IPS DF 4.7 (cell line): ENCODE measurements at regions not wholly inside any gene's neighbourhood (a gene's known extent, or its start where the extent isn't known, plus 50 kb on each side); places are given as distances from the start of the nearest gene placed in this dataset.
"Not testable (repeated sequence)": the region's sequence is repeated elsewhere in the genome, so short reads cannot be mapped to it uniquely, and the experiment has no call there.

ENCODE experiments used
- DNase-seq: peaks from one replicate; pipeline ENCODE4 v3.0.0-alpha.2; 2013; ENCODE audit warnings: low spot score; ENCODE audit errors: extremely low read depth

DNA sequence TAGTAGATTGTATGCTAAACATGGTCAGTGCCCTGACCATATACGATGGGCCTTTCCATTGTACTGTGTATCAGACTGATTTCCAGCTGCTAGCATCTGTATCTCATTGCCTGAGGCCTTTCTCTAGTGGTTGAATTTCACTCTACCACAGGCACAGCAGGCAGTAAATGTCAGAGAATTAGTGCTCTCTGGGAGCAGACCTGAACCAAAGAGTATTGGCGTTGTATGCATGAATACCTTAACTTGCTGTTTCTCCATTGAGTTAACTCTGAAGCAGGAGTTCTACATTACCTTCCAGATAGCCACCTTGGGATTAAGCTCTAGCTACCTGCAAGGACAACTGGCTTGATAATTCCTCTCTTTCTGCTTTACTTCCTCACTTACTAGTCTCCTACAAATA is 439.2 kb upstream of the EPHA3 start:
- no peak for DNase-seq

DNA sequence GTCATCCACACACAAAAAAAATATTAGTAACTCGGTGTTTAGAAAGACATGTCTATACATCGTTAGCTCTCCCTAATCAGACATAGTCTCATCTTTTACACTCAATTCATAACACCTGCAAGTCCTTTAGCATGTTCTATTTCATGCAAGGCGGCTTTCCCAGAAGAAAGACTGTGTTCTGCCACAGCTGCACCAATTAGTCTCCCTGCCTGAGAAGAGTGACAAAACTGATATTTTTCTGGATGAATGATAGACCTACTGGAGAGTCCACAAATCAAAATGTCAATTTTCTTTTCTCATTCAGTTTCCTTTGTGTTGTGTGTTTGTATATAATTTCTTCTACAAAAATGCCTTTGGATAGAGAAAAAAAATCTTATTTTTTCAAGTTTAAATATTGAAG is 435.8 kb upstream of the EPHA3 start:
- DNase-seq: no peak

DNA sequence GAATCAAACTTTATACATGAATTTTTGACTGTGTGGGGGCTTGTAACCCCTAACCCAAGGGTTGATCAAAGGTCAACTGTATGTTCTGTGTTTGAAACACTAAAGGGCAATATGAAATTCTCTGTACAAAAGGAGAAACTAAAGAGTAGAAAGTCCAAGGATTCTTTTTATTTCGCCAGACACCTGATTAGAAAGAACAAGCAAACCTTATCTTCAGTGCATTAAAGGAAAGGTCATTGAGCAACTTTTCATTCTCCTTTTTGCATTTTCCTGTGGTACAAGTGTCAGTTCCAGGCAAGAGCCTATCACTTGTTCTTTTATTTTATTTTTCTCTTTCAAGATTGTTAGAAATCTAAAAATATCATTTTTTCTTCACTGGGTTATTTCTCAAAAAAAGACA is 430.1 kb upstream of the EPHA3 start:
- no peak for DNase-seq

DNA sequence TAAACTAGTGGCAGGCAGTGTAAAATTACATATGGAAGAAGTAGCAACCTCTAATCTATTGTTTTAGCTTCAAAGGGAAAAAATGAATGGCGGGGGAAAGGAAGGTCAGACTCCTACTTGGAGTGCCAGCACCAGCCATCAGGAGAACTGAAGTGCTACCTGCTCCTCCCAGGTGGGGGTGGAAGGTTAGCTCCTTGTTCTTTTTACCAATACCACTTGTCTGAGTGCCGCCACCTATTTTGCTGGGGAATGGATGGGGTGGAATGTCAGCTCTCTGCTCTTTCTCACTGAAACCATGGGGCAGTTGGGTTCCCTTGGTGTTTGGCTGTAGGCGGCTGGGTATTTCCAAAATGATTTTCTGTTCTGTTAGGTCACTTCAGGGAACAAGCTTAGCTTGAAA is 428.7 kb upstream of the EPHA3 start:
- no peak for DNase-seq

DNA sequence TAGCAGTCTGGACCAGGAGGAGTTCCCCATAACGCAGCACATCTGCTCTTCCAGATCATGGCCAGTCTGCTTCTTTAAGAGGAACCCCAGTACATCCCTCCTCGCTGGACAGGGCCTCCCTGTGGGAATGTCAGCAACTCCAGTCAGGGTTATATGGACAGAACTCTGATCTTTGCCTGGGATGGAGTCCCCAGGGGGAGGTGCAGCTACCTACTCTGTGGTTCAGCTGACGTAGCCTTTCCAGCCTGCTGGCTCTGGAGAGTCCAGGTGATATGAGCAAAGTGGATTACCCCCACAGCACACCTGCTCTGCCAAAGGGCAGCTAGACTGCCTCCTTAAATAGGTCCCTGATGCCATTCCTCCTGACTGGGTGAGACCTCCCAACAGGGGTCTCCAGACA is 417.1 kb upstream of the EPHA3 start:
- DNase-seq: no peak

DNA sequence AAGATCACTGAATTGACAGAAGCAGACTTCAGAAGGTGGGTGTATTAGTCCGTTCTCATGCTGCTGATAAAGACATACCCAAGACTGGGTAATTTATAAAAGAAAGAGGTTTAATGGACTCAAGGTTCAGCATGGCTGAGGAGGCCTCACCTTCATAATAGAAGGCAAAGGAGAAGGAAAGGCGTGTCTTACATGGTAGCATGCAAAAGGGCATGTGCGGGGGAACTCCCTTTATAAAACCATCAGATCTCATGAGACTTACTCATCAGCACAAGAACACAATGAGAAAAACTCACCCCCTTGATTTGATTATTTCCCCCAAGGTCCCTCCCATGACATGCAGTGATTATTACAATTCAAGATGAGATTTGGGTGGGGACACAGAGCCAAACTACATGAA is 416.3 kb upstream of the EPHA3 start:
- no peak for DNase-seq

DNA sequence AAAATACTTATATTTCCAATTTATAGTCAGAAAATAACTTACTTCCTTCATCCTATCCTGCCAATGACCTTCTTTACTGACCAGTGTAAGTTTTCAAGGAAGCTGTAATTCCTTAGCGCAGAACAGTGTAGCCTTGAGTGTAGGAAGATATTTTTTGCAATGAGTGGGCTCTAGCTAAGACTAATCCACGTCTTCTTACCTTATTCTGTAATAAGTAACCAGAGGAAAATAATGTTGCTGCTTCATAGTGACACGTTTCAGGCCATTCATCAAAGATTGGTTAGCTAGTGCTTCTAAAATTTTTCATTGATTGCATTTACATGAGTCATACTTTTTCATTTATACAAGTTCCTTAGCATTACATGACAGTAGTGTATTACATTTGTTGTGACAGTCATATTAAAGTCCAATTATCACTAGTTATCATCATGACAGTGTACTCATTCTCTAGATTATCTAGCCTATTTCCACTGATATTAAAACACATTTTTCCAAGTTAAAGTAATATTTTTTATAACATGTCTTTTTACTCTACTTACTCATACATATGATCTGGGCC is 403.8 kb upstream of the EPHA3 start:
- DNase-seq: no peak

DNA sequence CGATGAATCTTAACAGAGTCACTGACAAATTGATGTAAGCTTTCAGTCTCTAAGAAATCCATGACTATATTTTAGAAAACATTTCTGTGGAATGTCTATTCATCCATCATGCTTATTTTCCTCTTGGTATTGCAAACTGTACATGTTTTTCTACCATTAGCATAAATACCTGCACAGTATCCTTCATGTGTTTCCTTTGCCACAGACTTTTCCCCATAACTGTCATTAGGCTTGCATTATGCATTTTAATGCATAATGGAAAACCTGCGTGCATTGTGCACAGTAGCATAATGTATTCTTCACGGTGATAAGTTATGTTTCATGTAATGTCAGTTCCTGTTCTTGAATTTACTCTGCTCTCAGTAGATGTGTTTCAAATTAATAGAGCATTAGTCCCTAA is 403.1 kb upstream of the EPHA3 start:
- no peak for DNase-seq

DNA sequence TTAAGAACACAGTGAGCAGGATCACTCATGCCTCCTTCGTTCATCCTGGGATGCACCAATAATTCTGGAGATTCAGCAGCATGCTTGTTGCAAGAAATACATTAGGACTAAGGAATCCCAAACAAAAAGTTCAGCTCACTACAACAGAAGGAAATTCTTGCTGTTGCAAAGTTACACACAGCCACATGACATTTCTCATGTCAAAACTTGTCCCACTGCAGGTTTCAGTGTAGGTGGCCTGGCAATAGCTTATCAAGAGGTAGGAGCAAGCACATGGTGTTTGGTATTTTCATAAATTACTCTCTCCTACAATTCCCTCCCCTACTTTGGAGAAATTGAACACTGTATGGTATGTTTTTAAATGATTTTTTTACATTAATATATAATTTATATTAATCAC is 399.6 kb upstream of the EPHA3 start:
- DNase-seq: no peak

DNA sequence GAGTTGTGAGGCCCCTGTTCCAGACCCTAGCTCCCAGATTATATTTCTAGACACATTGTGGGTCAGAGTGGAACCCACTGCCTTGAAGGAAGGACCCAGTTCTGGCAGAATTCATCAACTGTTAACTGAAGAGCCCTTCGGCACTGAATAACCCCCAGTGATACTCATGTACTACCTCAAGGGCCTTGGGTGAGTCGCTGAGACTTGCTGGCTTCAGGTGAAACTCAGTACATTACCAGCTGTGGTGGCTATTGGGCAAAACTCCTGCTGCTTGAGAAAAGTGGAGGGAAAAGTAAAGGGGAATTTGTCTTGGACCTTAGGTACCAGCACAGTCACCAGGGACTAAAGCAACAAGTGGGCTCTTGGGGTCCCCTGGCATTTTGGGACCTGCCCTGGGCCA is 394.9 kb upstream of the EPHA3 start:
- no peak for DNase-seq

DNA sequence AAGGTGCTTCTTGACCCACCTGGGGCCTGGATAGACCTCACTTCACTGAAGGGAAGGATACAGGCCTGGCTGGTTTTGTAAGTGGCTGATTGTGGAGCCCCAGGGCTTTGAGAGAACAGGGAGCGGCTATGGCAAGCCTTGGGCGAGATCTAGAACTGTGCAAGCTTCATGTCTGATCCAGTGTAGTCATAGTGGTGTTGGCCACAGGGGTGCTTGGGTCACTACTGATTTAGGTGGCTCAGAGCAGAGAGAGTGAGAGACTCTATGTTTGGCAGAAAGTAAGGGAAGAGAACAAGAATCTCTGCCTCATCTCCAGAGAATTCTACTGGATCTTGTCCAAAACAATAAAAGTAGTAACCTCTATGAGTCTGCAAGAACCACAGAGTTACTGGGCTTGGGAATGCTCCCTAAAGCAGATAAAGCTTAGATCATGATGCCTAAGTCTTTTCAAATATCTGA is 394.2 kb upstream of the EPHA3 start:
- no peak for DNase-seq

DNA sequence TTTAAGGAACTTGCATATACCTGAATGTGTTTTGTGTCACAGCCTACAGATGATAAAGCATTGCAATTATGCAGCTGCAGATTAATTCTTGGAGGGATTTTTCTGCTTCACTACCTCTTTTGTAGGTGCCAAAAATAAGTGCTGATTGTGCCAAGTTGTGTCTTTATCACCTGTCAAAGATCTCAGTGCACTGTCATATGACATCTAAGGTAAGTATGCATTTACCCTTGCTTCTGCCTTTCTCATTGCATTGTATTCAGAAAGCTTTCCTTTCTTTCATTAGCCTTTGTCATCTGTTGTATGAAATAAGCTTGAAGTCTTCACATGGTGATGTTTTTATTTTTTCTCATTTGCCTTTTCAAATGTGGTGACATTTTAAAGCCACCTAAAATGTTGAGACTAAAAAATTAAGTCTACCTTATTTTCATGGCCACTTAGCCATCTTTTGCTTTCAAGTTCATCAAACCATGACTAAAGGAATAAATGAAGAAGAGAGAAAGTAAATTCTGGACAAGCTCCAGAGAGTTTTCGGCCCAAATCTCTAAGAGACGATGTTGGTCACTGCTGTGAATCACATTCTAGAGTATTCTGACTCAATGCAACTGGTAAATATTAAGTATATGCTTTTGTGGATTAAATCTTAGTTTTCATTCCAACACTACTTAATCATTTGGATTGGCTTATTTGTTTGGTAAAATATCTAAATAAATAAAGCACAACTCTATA is 381.8 kb upstream of the EPHA3 start:
- DNase-seq: no peak

DNA sequence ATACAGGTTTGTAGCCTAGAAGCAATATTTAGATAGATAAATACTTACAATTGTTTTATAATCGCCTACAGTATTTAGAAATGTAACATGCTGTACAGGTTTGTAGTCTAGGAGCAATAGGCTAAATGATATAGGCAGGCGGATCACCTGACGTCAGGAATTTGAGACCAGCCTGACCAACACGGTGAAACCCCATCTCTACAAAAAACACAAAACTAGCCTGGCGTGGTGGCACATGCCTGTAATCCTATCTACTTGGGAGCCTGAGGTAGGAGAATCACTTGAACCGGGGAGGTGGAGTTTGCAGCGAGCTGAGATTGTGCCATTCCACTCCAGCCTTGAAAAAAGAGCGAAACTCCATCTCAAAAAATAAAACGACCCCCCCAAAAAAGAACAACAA is 375.2 kb upstream of the EPHA3 start:
- no peak for DNase-seq

DNA sequence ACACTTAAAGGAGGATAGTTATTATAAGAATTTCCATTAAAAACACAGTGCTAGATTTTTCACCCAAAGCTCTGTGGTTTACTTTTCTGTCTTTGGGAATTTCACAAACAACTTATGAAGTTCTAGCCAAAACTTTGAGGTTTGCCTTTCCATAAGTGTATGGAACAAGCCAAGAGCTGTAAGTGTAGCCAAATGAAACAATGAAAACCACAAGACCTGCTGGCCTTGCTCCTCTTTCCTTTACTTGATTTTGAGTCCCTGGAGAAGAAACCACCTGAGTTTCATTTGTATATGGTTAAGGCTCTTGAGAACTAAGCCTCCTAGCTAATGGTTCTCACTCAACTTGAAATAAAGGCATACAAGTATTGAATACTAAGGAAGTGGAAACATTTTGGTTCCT is 365.3 kb upstream of the EPHA3 start:
- DNase-seq: no peak

DNA sequence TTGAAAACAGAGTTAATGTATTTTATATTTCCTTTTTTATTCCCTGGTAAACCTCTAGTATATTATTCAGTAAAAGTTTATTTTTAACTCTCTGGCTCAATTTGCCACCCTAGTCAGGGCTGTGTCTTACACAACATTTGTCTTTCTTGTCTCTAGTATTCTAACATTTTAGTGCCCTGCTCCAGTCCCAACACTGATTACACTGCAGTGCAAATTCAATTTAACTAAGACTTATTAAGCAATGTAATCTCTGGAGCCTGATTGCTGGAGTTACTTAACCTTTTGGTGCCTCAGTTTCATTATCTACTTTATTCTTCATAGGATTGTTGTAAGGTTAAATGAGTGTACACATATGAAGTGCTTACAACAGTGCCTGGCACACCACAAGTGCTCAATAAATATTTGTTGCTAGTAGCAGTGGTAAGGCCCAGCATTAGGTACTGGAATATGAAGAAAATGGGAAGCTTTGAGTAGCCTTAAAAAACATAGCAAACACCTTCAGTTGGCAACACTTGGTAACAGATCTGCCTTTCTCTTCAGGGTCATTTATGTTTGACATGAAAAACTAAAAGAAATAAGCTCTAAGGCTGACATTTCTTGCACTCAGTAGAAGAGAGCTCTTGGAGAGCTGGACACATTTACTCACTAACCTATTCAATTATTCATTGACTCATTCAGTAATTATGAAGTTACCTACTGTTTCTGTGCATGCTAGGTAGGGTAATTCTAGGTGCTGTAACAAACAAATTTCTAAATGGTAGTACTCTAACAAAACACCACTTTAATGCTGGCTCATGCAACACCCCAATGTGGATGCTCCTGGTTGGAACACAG is 364.5 kb upstream of the EPHA3 start:
- DNase-seq: no peak

DNA sequence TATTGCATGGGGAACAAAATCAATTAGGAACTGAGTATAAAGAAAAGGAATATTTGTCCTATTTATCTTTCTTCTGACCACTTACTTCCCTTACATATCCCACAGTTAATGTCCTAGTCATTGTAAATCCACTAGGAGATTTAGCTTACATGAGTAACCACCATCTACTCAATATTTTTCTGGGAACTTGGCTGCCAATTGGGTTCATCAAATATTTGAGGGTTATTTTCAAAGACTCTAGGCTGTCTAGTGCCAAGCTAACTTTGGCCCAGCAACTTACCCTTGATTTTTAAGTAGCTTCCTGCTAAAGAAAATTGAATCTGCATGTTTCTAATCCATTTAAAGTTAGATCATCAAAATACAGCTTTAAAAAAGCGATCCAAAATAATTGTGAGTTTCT is 362.5 kb upstream of the EPHA3 start:
- DNase-seq: no peak

DNA sequence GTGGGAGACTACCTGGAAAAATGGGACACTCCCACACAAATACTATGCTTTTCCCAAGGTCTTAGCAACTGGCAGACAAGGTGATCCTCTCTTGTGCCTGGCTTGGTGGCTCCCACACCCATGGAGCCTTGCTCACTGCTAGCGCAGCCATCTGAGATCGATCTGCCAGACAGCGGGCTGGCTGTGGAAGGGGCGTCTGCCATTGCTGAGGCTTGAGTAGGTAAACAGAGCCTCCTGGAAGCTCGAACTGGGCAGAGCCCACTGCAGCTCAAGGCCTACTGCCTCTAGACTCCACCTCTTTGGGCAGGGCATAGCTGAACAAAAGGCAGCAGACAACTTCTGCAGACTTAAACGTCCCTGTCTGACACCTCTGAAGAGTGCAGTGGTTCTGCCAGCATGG is 360.3 kb upstream of the EPHA3 start:
- not testable (repeated sequence) for DNase-seq

DNA sequence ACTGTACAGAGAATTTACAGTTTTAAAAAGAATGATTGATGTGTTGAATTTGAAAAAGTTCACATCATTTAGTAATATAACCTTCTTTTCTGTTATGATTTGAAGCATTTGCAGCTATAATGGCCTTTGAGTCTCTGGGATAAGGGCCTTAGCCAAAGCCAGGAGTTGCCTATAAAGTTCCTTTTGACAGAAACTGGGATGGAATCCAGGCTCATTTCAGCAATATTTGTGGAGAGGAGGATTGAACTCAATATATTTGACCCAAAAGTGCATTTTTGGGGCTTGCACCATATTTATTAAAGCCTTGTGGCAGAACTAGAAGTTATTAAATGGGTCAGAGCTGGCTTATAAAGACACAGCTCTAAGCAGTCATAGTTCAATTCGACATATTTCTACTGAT is 348.7 kb upstream of the EPHA3 start:
- no peak for DNase-seq

DNA sequence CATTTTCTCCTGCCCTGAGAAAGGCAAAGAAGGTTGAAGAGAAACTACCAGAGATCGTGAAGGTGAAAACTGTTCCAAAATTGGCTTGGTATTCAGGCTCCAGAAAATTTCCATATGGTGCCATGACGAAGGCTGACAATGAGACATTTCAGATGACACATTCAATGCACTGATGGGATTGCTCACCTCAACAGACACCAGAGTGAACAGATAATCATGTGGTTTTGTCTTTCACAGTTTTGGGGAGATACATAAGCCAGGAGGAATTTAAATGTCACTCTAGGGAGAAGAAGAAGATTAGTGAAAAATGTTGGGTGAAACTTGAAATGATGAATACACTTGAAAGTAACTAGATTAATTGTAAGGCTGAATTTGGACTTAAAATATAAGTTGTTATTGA is 339.7 kb upstream of the EPHA3 start:
- no peak for DNase-seq

DNA sequence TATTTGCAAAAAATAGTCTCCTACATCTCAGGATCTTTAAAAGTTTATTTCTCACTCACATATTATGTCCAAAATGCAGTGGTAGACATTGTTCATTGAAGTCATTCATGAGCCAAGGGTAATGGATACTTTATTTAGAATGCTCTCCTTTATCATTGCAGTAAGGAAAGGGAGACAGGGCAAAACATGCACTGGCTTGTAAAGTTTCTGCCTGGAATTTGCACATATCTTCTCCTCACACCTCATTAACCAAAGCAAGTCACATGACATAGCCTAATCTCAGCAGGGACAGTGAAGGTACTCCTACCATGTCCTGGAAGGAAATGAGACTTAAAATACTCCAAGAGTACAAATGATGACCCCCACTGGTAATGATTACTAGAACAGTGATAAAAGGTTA is 333.7 kb upstream of the EPHA3 start:
- DNase-seq: no peak

DNA sequence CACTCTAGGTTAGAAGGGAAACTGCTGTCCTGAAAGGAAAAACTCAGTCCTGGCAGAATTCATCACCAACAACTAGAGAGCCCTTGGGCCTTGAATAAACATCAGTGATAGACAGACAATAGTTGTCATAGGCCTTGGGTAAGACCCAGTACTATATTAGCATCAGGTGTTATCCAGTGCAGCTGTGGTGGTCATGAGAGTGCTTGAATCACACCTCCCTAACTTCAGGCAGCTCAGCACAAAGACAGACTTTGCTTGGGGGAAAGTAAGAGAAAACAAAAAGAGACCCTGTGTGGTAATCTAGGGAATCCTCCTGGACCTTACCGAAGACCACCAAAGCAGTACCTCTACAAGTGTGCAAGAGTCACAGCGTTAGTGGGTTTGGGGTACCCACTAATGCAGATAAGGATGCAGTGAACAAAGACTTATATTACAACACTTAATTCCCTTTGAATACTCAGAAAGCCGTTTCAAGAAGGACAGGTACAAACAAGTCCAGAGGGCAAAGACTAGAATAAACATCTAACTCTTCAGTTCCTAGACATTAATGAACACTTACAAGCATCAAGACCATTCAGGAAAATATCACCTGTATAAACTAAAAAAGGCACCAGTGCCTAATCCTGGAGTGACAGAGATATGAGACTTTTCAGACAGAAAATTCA is 332.3 kb upstream of the EPHA3 start:
- DNase-seq: no peak

DNA sequence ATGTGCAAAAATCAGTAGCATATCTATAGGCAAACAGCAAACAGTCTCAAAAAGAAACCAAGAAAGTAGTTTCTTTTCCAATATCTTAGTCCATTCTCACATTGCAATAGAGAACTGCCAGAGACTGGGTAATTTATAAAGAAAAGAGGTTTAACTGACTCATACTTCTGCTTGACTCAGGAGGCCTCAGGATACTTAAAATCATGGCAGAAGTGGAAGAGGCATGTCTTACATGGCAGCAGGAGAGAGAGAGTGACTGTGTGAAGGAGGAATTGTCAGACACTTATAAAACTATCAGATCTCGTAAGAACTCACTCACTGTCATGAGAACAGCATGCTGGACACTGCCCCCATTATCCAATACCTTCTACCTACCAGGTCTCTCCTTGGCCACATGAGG is 327.9 kb upstream of the EPHA3 start:
- no peak for DNase-seq
